ENCODE measurements at regions not wholly inside any gene's neighbourhood (a gene's known extent, or its start where the extent isn't known, plus 50 kb on each side); places are given as distances from the start of the nearest gene placed in this dataset.

DNA sequence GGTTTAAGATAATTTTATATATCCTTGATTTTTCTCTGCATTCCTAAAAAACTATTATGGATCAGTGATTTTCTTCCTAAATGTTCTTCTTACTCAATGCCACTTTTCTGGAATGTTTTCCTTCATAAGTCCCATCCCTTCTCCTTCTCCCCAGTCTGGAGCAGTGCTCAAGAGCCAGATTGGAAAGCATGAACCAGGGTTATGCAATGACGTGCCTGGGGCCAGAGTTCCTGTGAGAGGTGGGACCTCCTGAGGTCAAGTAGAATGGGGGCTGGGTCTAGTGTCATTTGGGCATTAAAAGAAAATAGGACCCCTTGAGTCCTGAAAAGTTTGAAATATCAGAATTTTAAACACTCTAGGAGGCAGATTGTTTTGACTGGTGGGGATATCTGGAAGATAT is 132.0 kb upstream of the NPY start:
- ATAC-seq (no peak), DNase-seq (no peak)
- intact Hi-C loops (cut with DNase I), result no loop called here
- Histone ChIP-seq H3K36me3 (no peaks in the 10 kb centered on the region), H3K27ac (no peak overlapping the region), H3K4me1 (no peaks in the 10 kb centered on the region), H3K9me3 (peaks cover 0 to 3% (median 0%) of the 10 kb centered on the region in 4 donors), H3K4me3 (no peak overlapping the region), H3K27me3 (no peaks in the 10 kb centered on the region)
- 8% methylated on average over 1 of the region's 1 CpG for WGBS (ENCODE audit: insufficient coverage, low coverage, low lambda C conversion rate, missing lambda C conversion rate)
- TF ChIP-seq CTCF (IDR thresholded peaks at IDR 0.05) (no peak), POLR2A (IDR thresholded peaks at IDR 0.05) (no peak)

- Histone ChIP-seq H3K4me3 (no peak overlapping the region), H3K4me1 (no peaks in the 10 kb centered on the region), H3K36me3 (no peaks in the 10 kb centered on the region), H3K27me3 (no peaks in the 10 kb centered on the region), H3K27ac (no peak overlapping the region), H3K9me3 (peaks cover 0 to 3% (median 0%) of the 10 kb centered on the region in 4 donors)
- 11% methylated on average over 1 of the region's 1 CpG for WGBS (ENCODE audit: insufficient coverage, low coverage, low lambda C conversion rate, missing lambda C conversion rate)
- no peak for ATAC-seq
- no peak for TF ChIP-seq POLR2A (IDR thresholded peaks at IDR 0.05)
- no peak for TF ChIP-seq CTCF (IDR thresholded peaks at IDR 0.05)
- intact Hi-C loops (cut with DNase I), result no loop called here
- no peak for DNase-seq
Measured at GRCh38 chr7:24152356-24152755, 131.6 kb upstream of the NPY start.

GRCh38 chr7:24152877-24153472 is 131.0 kb upstream of the NPY start:
- intact Hi-C loops (cut with DNase I), result no loop called here
- DNase-seq, result no peak
- 53% methylated on average over 6 of the region's 6 CpGs for WGBS (ENCODE audit: insufficient coverage, low coverage, low lambda C conversion rate, missing lambda C conversion rate)

DNA sequence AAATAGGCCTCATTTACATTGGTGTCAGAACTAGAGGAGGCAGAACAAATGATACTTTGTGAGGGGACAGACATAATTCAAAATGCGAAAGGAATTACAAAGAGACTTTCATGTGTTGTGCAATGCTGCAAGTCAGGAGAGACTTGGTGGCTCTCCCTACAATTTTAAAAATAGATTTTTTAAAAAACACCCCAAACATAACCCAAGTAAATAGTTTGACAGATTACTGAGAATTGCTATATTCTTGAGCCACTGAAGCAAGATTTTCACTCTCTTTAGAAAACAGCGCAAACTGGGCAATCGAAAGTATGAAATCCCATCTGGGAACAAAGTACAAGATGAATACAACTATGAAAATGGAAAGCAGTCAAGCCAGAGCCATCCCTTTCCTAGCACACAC is 126.3 kb upstream of the NPY start:
- TF ChIP-seq CTCF (IDR thresholded peaks at IDR 0.05) (no peak), POLR2A (IDR thresholded peaks at IDR 0.05) (no peak)
- intact Hi-C loops (cut with DNase I), result no loop called here
- Histone ChIP-seq H3K4me3 (no peak overlapping the region), H3K36me3 (no peaks in the 10 kb centered on the region), H3K27me3 (no peaks in the 10 kb centered on the region), H3K27ac (no peak overlapping the region), H3K4me1 (no peaks in the 10 kb centered on the region), H3K9me3 (no peaks in the 10 kb centered on the region)
- WGBS (ENCODE audit: insufficient coverage, low coverage, low lambda C conversion rate, missing lambda C conversion rate), result 94% methylated on average over 3 of the region's 3 CpGs
- ATAC-seq, result no peak
- DNase-seq, result no peak

More at GRCh38 chr7:24152877-24153472, 131.0 kb upstream of the NPY start:
- Histone ChIP-seq H3K27ac (no peak overlapping the region), H3K9me3 (peaks cover 0 to 3% (median 0%) of the 10 kb centered on the region in 4 donors), H3K4me1 (no peaks in the 10 kb centered on the region), H3K4me3 (no peak overlapping the region), H3K27me3 (no peaks in the 10 kb centered on the region), H3K36me3 (no peaks in the 10 kb centered on the region)
- TF ChIP-seq CTCF (IDR thresholded peaks at IDR 0.05) (no peak), POLR2A (IDR thresholded peaks at IDR 0.05) (no peak)
- ATAC-seq, result no peak

DNA sequence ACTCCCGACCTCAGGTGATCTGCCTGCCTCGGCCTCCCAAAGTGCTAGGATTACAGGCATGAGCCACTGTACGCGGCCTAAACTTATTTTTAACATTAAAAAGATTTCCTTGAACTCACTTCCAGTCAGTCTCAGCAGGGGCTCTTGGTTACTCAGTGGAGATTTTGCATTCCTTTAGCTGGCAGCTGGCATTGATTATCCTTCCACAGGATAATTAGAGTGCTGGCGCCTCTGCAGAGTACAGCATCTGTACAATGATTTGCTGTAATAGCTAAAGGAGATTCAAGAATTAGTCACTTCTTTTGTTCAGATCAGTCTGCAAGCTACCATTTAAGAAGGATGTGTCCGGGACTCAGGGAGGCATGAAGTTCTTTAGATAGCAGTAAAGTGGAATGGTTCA is 125.0 kb upstream of the NPY start:
- Histone ChIP-seq H3K27me3 (no peaks in the 10 kb centered on the region), H3K36me3 (no peaks in the 10 kb centered on the region), H3K4me1 (no peaks in the 10 kb centered on the region), H3K9me3 (no peaks in the 10 kb centered on the region), H3K4me3 (no peak overlapping the region), H3K27ac (no peak overlapping the region)
- ATAC-seq, result no peak
- WGBS (ENCODE audit: insufficient coverage, low coverage, low lambda C conversion rate, missing lambda C conversion rate), result 74% methylated on average over 6 of the region's 6 CpGs
- intact Hi-C loops (cut with DNase I), result no loop called here
- no peak for DNase-seq
- TF ChIP-seq POLR2A (IDR thresholded peaks at IDR 0.05), result no peak
- no peak for TF ChIP-seq CTCF (IDR thresholded peaks at IDR 0.05)
